Smooth muscle cell (in vitro differentiated cells): ENCODE measurements at regions not wholly inside any gene's neighbourhood (a gene's known extent, or its start where the extent isn't known, plus 50 kb on each side); places are given as distances from the start of the nearest gene placed in this dataset.

Source experiments
- DNase-seq: peaks from one replicate; lab custom pipeline; 2025; ENCODE audit not compliant: unreplicated experiment; lab: John Stamatoyannopoulos, UW
- H2AFZ ChIP-seq: fragments of 200-600 bp; sonication (generic); 2 replicates; pipeline ENCODE4 v1.6.0; 2016; ENCODE audit warnings: antibody characterized with exemption, low read depth, mild to moderate bottlenecking
- H3F3A ChIP-seq: fragments of 200-600 bp; sonication (generic); 2 replicates; pipeline ENCODE4 v1.6.0; 2017; ENCODE audit warnings: antibody characterized with exemption, low read depth
- H3K27ac ChIP-seq: fragments of 200-600 bp; sonication (generic); 2 replicates; pipeline ENCODE4 v1.5.1; 2016; ENCODE audit warnings: low read depth, mild to moderate bottlenecking
- H3K27me3 ChIP-seq: fragments of 200-600 bp; sonication (generic); 2 replicates; pipeline ENCODE4 v1.6.1; 2016; ENCODE audit warnings: low read depth, mild to moderate bottlenecking
- H3K36me3 ChIP-seq: fragments of 200-600 bp; sonication (generic); 2 replicates; pipeline ENCODE4 v1.5.1; 2016; ENCODE audit warnings: low read depth
- H3K4me1 ChIP-seq: fragments of 200-600 bp; sonication (generic); 2 replicates; pipeline ENCODE4 v1.5.1; 2016; ENCODE audit warnings: low read depth
- H3K4me2 ChIP-seq: fragments of 200-600 bp; sonication (generic); 2 replicates; pipeline ENCODE4 v1.6.0; 2016; ENCODE audit warnings: mild to moderate bottlenecking
- H3K4me3 ChIP-seq: fragments of 200-600 bp; sonication (generic); 2 replicates; pipeline ENCODE4 v1.5.1; 2016; ENCODE audit warnings: mild to moderate bottlenecking
- H3K79me2 ChIP-seq: fragments of 200-600 bp; sonication (generic); 2 replicates; pipeline ENCODE4 v1.6.0; 2016; ENCODE audit warnings: low read depth, mild to moderate bottlenecking
- H3K9ac ChIP-seq: fragments of 200-600 bp; sonication (generic); 2 replicates; pipeline ENCODE4 v1.6.0; 2016; ENCODE audit warnings: low read depth
- H3K9me3 ChIP-seq: fragments of 200-600 bp; sonication (generic); replicated peaks from 2 replicates; pipeline ENCODE4 v1.5.1; 2016; ENCODE audit warnings: low read depth
- H4K20me1 ChIP-seq: fragments of 200-600 bp; sonication (generic); 2 replicates; pipeline ENCODE4 v1.6.0; 2016; ENCODE audit warnings: low read depth
- CTCF ChIP-seq: fragments of 200-600 bp; sonication (generic); IDR thresholded peaks from 2 replicates; pipeline ENCODE4 v1.5.1; 2017; ENCODE audit warnings: borderline replicate concordance, mild to moderate bottlenecking, antibody characterized with exemption; ENCODE audit not compliant: insufficient read depth, poor library complexity, severe bottlenecking
- WGBS: methylation state at CpG from one replicate; pipeline ENCODE4 v1.1.7; 2016; ENCODE audit warnings: low lambda C conversion rate; 5-methylcytosine and 5-hydroxymethylcytosine counted together

DNA sequence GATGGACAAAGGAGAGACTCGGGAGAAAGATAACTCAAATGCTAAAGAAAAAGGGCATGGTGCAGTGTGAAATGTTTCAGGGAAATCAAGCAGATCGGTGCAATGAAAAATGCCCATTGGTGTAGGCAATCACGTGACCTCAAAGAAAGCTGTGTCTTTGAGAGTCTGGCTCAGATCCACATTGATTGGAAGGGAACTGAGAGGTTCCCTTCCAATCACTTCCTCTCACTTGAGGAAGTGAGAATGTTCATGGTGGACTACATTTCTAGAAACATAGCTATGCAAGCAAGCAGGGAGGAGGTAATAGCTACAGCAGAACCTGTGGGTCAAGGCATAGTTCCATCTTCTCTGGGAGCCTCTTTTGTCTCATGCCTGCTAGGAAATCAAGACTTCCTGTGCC is 187.4 kb downstream of the LPIN1 start:
- no peak overlapping the region for H3K9ac ChIP-seq
- H2AFZ ChIP-seq, result no peak overlapping the region
- H3K79me2 ChIP-seq, result no peaks in the 10 kb centered on the region
- H3K36me3 ChIP-seq, result no peaks in the 10 kb centered on the region
- no peaks in the 10 kb centered on the region for H4K20me1 ChIP-seq
- no peak overlapping the region for H3K27ac ChIP-seq
- H3F3A ChIP-seq, result no peaks in the 10 kb centered on the region
- H3K4me2 ChIP-seq, result no peak overlapping the region
- H3K9me3 ChIP-seq, result no peaks in the 10 kb centered on the region
- H3K27me3 ChIP-seq, result no peaks in the 10 kb centered on the region
- H3K4me1 ChIP-seq, result no peaks in the 10 kb centered on the region
- TF ChIP-seq CTCF, result no peak
- DNase-seq, result no peak
- 98% methylated on average over 3 of the region's 3 CpGs for WGBS
- H3K4me3 ChIP-seq, result no peak overlapping the region

DNA sequence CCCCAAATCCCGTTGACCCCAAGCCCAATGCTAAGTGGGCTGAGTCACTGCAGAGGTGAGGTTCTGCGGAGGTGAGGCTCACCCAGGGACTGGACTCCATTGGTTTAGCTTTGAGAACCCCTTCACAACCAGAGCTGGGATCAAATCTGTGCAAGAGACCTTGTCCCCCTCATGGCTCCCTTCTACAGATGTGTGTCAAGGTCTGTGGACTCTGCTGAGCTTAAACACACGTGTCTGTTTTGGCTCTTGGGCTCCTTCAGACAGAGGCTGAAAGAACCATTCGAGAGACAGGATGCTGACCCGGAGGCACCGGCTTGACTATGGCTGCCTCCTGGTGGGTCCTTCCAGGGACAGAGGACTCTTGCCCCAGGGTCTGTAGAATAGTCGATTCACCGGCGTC is 190.3 kb downstream of the LPIN1 start:
- no peaks in the 10 kb centered on the region for H3K27me3 ChIP-seq
- H3K27ac ChIP-seq, result no peak overlapping the region
- TF ChIP-seq CTCF, result no peak
- no peak overlapping the region for H2AFZ ChIP-seq
- no peaks in the 10 kb centered on the region for H3K36me3 ChIP-seq
- no peaks in the 10 kb centered on the region for H3F3A ChIP-seq
- H3K4me1 ChIP-seq, result no peaks in the 10 kb centered on the region
- H3K79me2 ChIP-seq, result no peaks in the 10 kb centered on the region
- no peaks in the 10 kb centered on the region for H3K9me3 ChIP-seq
- H3K9ac ChIP-seq, result no peak overlapping the region
- H4K20me1 ChIP-seq, result no peaks in the 10 kb centered on the region
- H3K4me3 ChIP-seq, result no peak overlapping the region
- no peak for DNase-seq
- WGBS, result 92% methylated on average over 9 of the region's 9 CpGs
- no peak overlapping the region for H3K4me2 ChIP-seq

- no peaks in the 10 kb centered on the region for H3K36me3 ChIP-seq
- H3F3A ChIP-seq, result no peaks in the 10 kb centered on the region
- no peak overlapping the region for H2AFZ ChIP-seq
- H3K4me3 ChIP-seq, result no peak overlapping the region
- no peaks in the 10 kb centered on the region for H3K27me3 ChIP-seq
- no peaks in the 10 kb centered on the region for H3K9me3 ChIP-seq
- DNase-seq, result no peak
- no peak overlapping the region for H3K27ac ChIP-seq
- no peak for TF ChIP-seq CTCF
- no peaks in the 10 kb centered on the region for H3K79me2 ChIP-seq
- no peaks in the 10 kb centered on the region for H3K4me1 ChIP-seq
- no peak overlapping the region for H3K9ac ChIP-seq
- no peaks in the 10 kb centered on the region for H4K20me1 ChIP-seq
- WGBS, result 94% methylated on average over 11 of the region's 11 CpGs
- no peak overlapping the region for H3K4me2 ChIP-seq
These were observed 191.8 kb downstream of the LPIN1 start for GRCh38 chr2:11938196-11938595.

GRCh38 chr2:11939523-11939922 is 193.1 kb downstream of the LPIN1 start:
- H2AFZ ChIP-seq, result no peak overlapping the region
- H3K4me2 ChIP-seq, result no peak overlapping the region

More at GRCh38 chr2:11939523-11939922, 193.1 kb downstream of the LPIN1 start:
- DNase-seq, result no peak
- no peak overlapping the region for H3K4me3 ChIP-seq
- H3K4me1 ChIP-seq, result no peaks in the 10 kb centered on the region
- WGBS, result 94% methylated on average over 2 of the region's 2 CpGs
- H3F3A ChIP-seq, result no peaks in the 10 kb centered on the region
- H3K27me3 ChIP-seq, result no peaks in the 10 kb centered on the region
- H4K20me1 ChIP-seq, result no peaks in the 10 kb centered on the region
- H3K9me3 ChIP-seq, result no peaks in the 10 kb centered on the region
- no peak overlapping the region for H3K9ac ChIP-seq
- no peaks in the 10 kb centered on the region for H3K79me2 ChIP-seq
- no peak overlapping the region for H3K27ac ChIP-seq
- H3K36me3 ChIP-seq, result no peaks in the 10 kb centered on the region
- no peak for TF ChIP-seq CTCF
